Endothelial cell of umbilical vein (primary cell): ENCODE measurements at regions not wholly inside any gene's neighbourhood (a gene's known extent, or its start where the extent isn't known, plus 50 kb on each side); places are given as distances from the start of the nearest gene placed in this dataset.

Experiments used
- BruUV-seq: library from RNA; stranded (reverse); fragments of 400-500 nt; replicated peaks from 2 replicates; lab custom pipeline; 2021; lab: Mats Ljungman, UMichigan
- CTCF ChIA-PET: fragments of 300-600, 350-600 bp; sonication (Branson Sonifier 250); formaldehyde crosslinking; loops from one replicate; lab custom pipeline; 2021; ENCODE audit warnings: antibody characterized with exemption, inconsistent platforms; lab: Charles Lee
- POLR2A ChIA-PET: fragments of 300-600, 350-600 bp; sonication (Branson Sonifier 250); formaldehyde crosslinking; loops from one replicate; lab custom pipeline; 2021; ENCODE audit warnings: antibody characterized with exemption, inconsistent platforms; lab: Charles Lee
- DNase-seq: peaks from one replicate; pipeline ENCODE4 v3.0.0-alpha.2; 2011; ENCODE audit warnings: low read depth, low spot score
- FAIRE-seq: peaks from 2 replicates; lab custom pipeline; 2011; peaks lifted over from hg19 to GRCh38; lab: Jason Lieb, UNC
- H2AFZ ChIP-seq: 2 replicates; pipeline ENCODE4 v1.6.0; 2012; ENCODE audit warnings: low read depth, low read length, control low read depth, inconsistent platforms
- H3K27ac ChIP-seq: 2 replicates; pipeline ENCODE4 v1.5.1; 2011; ENCODE audit warnings: low read depth, mild to moderate bottlenecking, control low read depth, low read length, moderate library complexity; ENCODE audit not compliant: insufficient read depth
- H3K27me3 ChIP-seq, 2 experiments: 2 replicates each; pipeline versions ENCODE4 v1.6.0 to v1.6.1; 2011; ENCODE audit warnings: low read length in 2 of 2, mixed read lengths in 1 of 2; ENCODE audit not compliant: control insufficient read depth in 2 of 2, insufficient read depth in 2 of 2
- H3K36me3 ChIP-seq, 2 experiments: 2 replicates in 1 of 2; 3 replicates in 1 of 2; pipeline ENCODE4 v1.5.1; 2011; ENCODE audit warnings: low read length in 2 of 2, mild to moderate bottlenecking in 1 of 2, moderate library complexity in 1 of 2; ENCODE audit not compliant: control insufficient read depth in 2 of 2, insufficient read depth in 2 of 2; ENCODE audit errors: extremely low read depth in 1 of 2
- H3K4me1 ChIP-seq: 3 replicates; pipeline ENCODE4 v1.5.1; 2011; ENCODE audit warnings: mild to moderate bottlenecking, low read length; ENCODE audit not compliant: control insufficient read depth, insufficient read depth; ENCODE audit errors: extremely low read depth
- H3K4me2 ChIP-seq: 2 replicates; pipeline ENCODE4 v1.6.1; 2011; ENCODE audit warnings: low read length, control low read depth, mixed read lengths; ENCODE audit not compliant: insufficient read depth
- H3K4me3 ChIP-seq, 3 experiments: fragments of 200-600 bp in 1 of 3; sonication (generic), shearing (Covaris generic) in 1 of 3; replicated peaks in 1 of 3; 2 replicates each; pipeline ENCODE4 v1.5.1; 2011 to 2016; ENCODE audit warnings: control low read depth in 3 of 3, low read length in 3 of 3, mild to moderate bottlenecking in 2 of 3, inconsistent platforms in 1 of 3, low read depth in 1 of 3, moderate library complexity in 1 of 3; ENCODE audit not compliant: insufficient read depth in 1 of 3
- H3K79me2 ChIP-seq: 2 replicates; pipeline ENCODE4 v1.6.0; 2012; ENCODE audit warnings: low read length, inconsistent platforms; ENCODE audit not compliant: control insufficient read depth, insufficient read depth
- H3K9ac ChIP-seq: replicated peaks from 2 replicates; pipeline ENCODE3; 2011; ENCODE audit warnings: low read length, control low read depth; ENCODE audit not compliant: insufficient read depth; ENCODE audit errors: extremely low read depth
- H3K9me1 ChIP-seq: replicated peaks from 3 replicates; pipeline ENCODE4 v1.6.0; 2011; ENCODE audit warnings: mild to moderate bottlenecking, low read length; ENCODE audit not compliant: control insufficient read depth, insufficient read depth; ENCODE audit errors: extremely low read depth
- H3K9me3 ChIP-seq: replicated peaks from 2 replicates; pipeline ENCODE4 v1.5.1; 2012; ENCODE audit warnings: low read length, inconsistent platforms; ENCODE audit not compliant: control insufficient read depth, insufficient read depth
- H4K20me1 ChIP-seq: replicated peaks from 2 replicates; pipeline ENCODE3; 2011; ENCODE audit warnings: mild to moderate bottlenecking, low read length; ENCODE audit not compliant: control insufficient read depth, insufficient read depth; ENCODE audit errors: extremely low read depth
- EZH2 ChIP-seq: IDR thresholded peaks from 2 replicates; pipeline ENCODE4 v1.6.1; 2012; ENCODE audit warnings: borderline replicate concordance, low read depth, mild to moderate bottlenecking, moderate library complexity, low read length, inconsistent platforms; ENCODE audit not compliant: severe bottlenecking
- FOS ChIP-seq: IDR thresholded peaks from 2 replicates; pipeline ENCODE4 v1.6.1; 2011; ENCODE audit warnings: mild to moderate bottlenecking, low read length, moderate library complexity, borderline replicate concordance; ENCODE audit not compliant: insufficient read depth
- GATA2 ChIP-seq: IDR thresholded peaks from 2 replicates; pipeline ENCODE4 v1.7.0; 2011; ENCODE audit warnings: low read depth, mild to moderate bottlenecking, moderate library complexity, mixed read lengths, low read length; ENCODE audit not compliant: insufficient read length, insufficient read depth
- JUN ChIP-seq: IDR thresholded peaks from 2 replicates; pipeline ENCODE4 v1.6.1; 2011; ENCODE audit warnings: borderline replicate concordance, low read depth; ENCODE audit not compliant: insufficient read length, insufficient read depth
- MAX ChIP-seq: IDR thresholded peaks from 2 replicates; pipeline ENCODE4 v1.6.1; 2011; ENCODE audit not compliant: insufficient read depth, insufficient read length
- MYC ChIP-seq: IDR thresholded peaks from one replicate; pipeline ENCODE4 v1.6.1; 2011; ENCODE audit warnings: mild to moderate bottlenecking, low read depth, low read length
- POLR2A ChIP-seq: IDR thresholded peaks from 2 replicates; pipeline ENCODE4 v1.6.1; 2012; ENCODE audit warnings: low read depth, mild to moderate bottlenecking, control low read depth, low read length
- POLR2AphosphoS5 ChIP-seq: IDR thresholded peaks from 2 replicates; pipeline ENCODE4 v1.6.1; 2012; ENCODE audit warnings: low read depth, mild to moderate bottlenecking, control low read depth, low read length, moderate library complexity; ENCODE audit not compliant: insufficient read depth
- dilution Hi-C: fragments of 300-500 bp; cut with MboI; formaldehyde crosslinking; loops from one replicate; pipeline ENCODE4 v1.15.0; 2019; ENCODE audit warnings: low sequenced_read_pairs; ENCODE audit not compliant: extremely low pct_ligation_motif_present
- intact Hi-C: fragments of 100-400 bp; cut with micrococcal nuclease; formaldehyde crosslinking; loops from one replicate; pipeline ENCODE4 v1.10.0; 2022
- TF ChIP-seq, protein P1 (sequence below), 2 donors: IDR thresholded peaks; 1 replicate in 1 of 2; 2 replicates in 1 of 2; pipeline ENCODE4 v1.5.1; 2011; ENCODE audit warnings: low read length in 2 of 2, mild to moderate bottlenecking in 2 of 2, moderate library complexity in 2 of 2, control low read depth in 1 of 2, inconsistent platforms in 1 of 2, low read depth in 1 of 2; ENCODE audit not compliant: insufficient read depth in 1 of 2; ENCODE audit errors: extremely low read depth in 1 of 2

DNA sequence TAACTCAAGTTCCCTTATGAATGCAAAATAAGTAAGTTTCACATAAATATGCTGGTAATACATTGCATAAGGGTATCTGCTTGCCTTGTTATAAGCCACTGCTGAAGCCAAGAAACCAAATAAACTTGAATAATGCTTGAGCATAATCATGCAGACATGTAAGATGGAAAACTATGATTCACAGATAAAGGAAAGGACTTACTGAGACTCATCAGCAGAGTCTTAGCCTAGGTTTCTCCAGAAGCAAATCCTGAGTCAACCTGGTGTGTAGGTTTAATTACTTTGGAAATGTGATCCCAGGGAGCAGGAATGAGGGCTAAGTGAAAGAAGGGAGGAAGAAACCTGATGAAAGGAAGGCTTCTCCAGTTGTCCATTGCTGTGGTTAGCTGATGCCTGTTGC lies 107.7 kb upstream of the BTG1 start:
- no peak overlapping the region for H3K4me2 ChIP-seq
- POLR2A ChIA-PET, result no interaction called here
- TF ChIP-seq FOS (no peak), MYC (no peak), EZH2 (no peak), GATA2 (no peak), JUN (no peak), POLR2A (no peak), POLR2AphosphoS5 (no peak), MAX (no peak)
- TF ChIP-seq, protein P1, sequence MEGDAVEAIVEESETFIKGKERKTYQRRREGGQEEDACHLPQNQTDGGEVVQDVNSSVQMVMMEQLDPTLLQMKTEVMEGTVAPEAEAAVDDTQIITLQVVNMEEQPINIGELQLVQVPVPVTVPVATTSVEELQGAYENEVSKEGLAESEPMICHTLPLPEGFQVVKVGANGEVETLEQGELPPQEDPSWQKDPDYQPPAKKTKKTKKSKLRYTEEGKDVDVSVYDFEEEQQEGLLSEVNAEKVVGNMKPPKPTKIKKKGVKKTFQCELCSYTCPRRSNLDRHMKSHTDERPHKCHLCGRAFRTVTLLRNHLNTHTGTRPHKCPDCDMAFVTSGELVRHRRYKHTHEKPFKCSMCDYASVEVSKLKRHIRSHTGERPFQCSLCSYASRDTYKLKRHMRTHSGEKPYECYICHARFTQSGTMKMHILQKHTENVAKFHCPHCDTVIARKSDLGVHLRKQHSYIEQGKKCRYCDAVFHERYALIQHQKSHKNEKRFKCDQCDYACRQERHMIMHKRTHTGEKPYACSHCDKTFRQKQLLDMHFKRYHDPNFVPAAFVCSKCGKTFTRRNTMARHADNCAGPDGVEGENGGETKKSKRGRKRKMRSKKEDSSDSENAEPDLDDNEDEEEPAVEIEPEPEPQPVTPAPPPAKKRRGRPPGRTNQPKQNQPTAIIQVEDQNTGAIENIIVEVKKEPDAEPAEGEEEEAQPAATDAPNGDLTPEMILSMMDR (IDR thresholded peaks at IDR 0.05; ENCODE audit: extremely low read depth in 1 of 2, insufficient read depth in 1 of 2, low read depth in 1 of 2, low read length in 2 of 2), result no peak

More for the DNA sequence above, 107.7 kb upstream of the BTG1 start:
- no peaks in the 10 kb centered on the region for H3K9me3 ChIP-seq
- H2AFZ ChIP-seq, result no peak overlapping the region
- no peaks in the 10 kb centered on the region for H3K27me3 ChIP-seq
- H3K36me3 ChIP-seq, result no peaks in the 10 kb centered on the region
- H3K79me2 ChIP-seq, result no peaks in the 10 kb centered on the region
- no peak overlapping the region for H3K27ac ChIP-seq
- DNase-seq (no peak), FAIRE-seq (no peak)
- CTCF ChIA-PET, result no interaction called here
- no peaks in the 10 kb centered on the region for H3K4me1 ChIP-seq
- no peak overlapping the region for H3K9ac ChIP-seq
- no peak overlapping the region for H3K4me3 ChIP-seq
- no peaks in the 10 kb centered on the region for H4K20me1 ChIP-seq
- H3K9me1 ChIP-seq, result no peaks in the 10 kb centered on the region
- dilution Hi-C loops (no loop called here), intact Hi-C loops (no loop called here)
- BruUV-seq, result no TSS peak
